H9 (cell line): ENCODE measurements at regions not wholly inside any gene's neighbourhood (a gene's known extent, or its start where the extent isn't known, plus 50 kb on each side); places are given as distances from the start of the nearest gene placed in this dataset.

Source experiments
- DNase-seq: peaks from one replicate; pipeline ENCODE4 v3.0.0-alpha.2; 2017
- H2AFZ ChIP-seq: one replicate; pipeline ENCODE4 v1.6.1; 2013; ENCODE audit warnings: mild to moderate bottlenecking, low read length, control low read depth, moderate library complexity
- H2AK5ac ChIP-seq: 2 replicates; pipeline ENCODE4 v1.6.1; 2013; ENCODE audit warnings: low read length, control low read depth, mixed read lengths; ENCODE audit not compliant: insufficient read length
- H2BK120ac ChIP-seq: one replicate; pipeline ENCODE4 v1.6.1; 2013; ENCODE audit warnings: low read depth, mild to moderate bottlenecking, low read length, control low read depth, inconsistent platforms; ENCODE audit not compliant: poor library complexity, severe bottlenecking
- H2BK12ac ChIP-seq: 2 replicates; pipeline ENCODE4 v1.6.1; 2013; ENCODE audit warnings: low read length, control low read depth, mixed read lengths, low read depth; ENCODE audit not compliant: insufficient read length
- H2BK15ac ChIP-seq: 2 replicates; pipeline ENCODE4 v1.6.1; 2013; ENCODE audit warnings: low read depth, low read length, control low read depth
- H2BK20ac ChIP-seq: one replicate; pipeline ENCODE4 v1.6.1; 2013; ENCODE audit warnings: low read depth, mild to moderate bottlenecking, low read length, control low read depth, inconsistent platforms; ENCODE audit not compliant: poor library complexity, severe bottlenecking
- H2BK5ac ChIP-seq: 2 replicates; pipeline ENCODE4 v1.6.1; 2013; ENCODE audit warnings: low read length, control low read depth, mixed read lengths; ENCODE audit not compliant: insufficient read length
- H3K14ac ChIP-seq: 2 replicates; pipeline ENCODE4 v1.6.1; 2013; ENCODE audit warnings: low read length, control low read depth; ENCODE audit not compliant: insufficient read depth
- H3K18ac ChIP-seq: 2 replicates; pipeline ENCODE4 v1.6.1; 2013; ENCODE audit warnings: low read depth, mild to moderate bottlenecking, mixed read lengths, low read length, control low read depth; ENCODE audit not compliant: insufficient read length
- H3K23ac ChIP-seq: 2 replicates; pipeline ENCODE4 v1.6.1; 2013; ENCODE audit warnings: low read length, control low read depth, mixed read lengths, low read depth; ENCODE audit not compliant: insufficient read length
- H3K23me2 ChIP-seq: 2 replicates; pipeline ENCODE4 v1.6.1; 2013; ENCODE audit warnings: low read depth, mild to moderate bottlenecking, mixed read lengths, low read length, control low read depth; ENCODE audit not compliant: insufficient read length, poor library complexity, severe bottlenecking
- H3K27ac ChIP-seq: 2 replicates; pipeline ENCODE4 v1.5.1; 2013; ENCODE audit warnings: low read length, control low read depth, mixed read lengths, low read depth; ENCODE audit not compliant: insufficient read length
- H3K27me3 ChIP-seq: 2 replicates; pipeline ENCODE4 v1.6.1; 2013; ENCODE audit warnings: low read length, control low read depth, inconsistent platforms; ENCODE audit not compliant: insufficient read depth
- H3K4ac ChIP-seq: 2 replicates; pipeline ENCODE4 v1.6.1; 2013; ENCODE audit warnings: low read depth, mild to moderate bottlenecking, control low read depth, inconsistent platforms, low read length, moderate library complexity
- H3K4me1 ChIP-seq: 2 replicates; pipeline ENCODE4 v1.6.1; 2013; ENCODE audit warnings: low read length, control low read depth, inconsistent platforms; ENCODE audit not compliant: insufficient read depth
- H3K4me2 ChIP-seq: 2 replicates; pipeline ENCODE4 v1.6.1; 2013; ENCODE audit warnings: low read length, control low read depth, mixed read lengths; ENCODE audit not compliant: insufficient read length, insufficient read depth
- H3K56ac ChIP-seq: 2 replicates; pipeline ENCODE4 v1.6.1; 2013; ENCODE audit warnings: low read depth, mild to moderate bottlenecking, mixed read lengths, low read length, control low read depth; ENCODE audit not compliant: insufficient read length
- H3K79me1 ChIP-seq: 2 replicates; pipeline ENCODE4 v1.6.1; 2013; ENCODE audit warnings: low read depth, mild to moderate bottlenecking, moderate library complexity, low read length, control low read depth, inconsistent platforms; ENCODE audit not compliant: insufficient read depth, poor library complexity, severe bottlenecking
- H3K79me2 ChIP-seq: 2 replicates; pipeline ENCODE4 v1.6.1; 2013; ENCODE audit warnings: low read length, control low read depth, inconsistent platforms; ENCODE audit not compliant: insufficient read depth
- H3K9ac ChIP-seq: 2 replicates; pipeline ENCODE4 v1.6.1; 2013; ENCODE audit warnings: low read length, control low read depth, mixed read lengths; ENCODE audit not compliant: insufficient read length; ENCODE audit errors: extremely low read depth
- H3K9me3 ChIP-seq: one replicate; pipeline ENCODE4 v1.6.1; 2013; ENCODE audit warnings: low read depth, low read length, inconsistent platforms; ENCODE audit not compliant: control insufficient read depth
- H3T11ph ChIP-seq: one replicate; pipeline ENCODE4 v1.6.1; 2013; ENCODE audit warnings: mild to moderate bottlenecking, low read length, control low read depth, inconsistent platforms
- H4K20me1 ChIP-seq: one replicate; pipeline ENCODE4 v1.6.1; 2013; ENCODE audit not compliant: control insufficient read depth, insufficient read length, insufficient read depth
- H4K5ac ChIP-seq: 2 replicates; pipeline ENCODE4 v1.6.1; 2013; ENCODE audit warnings: low read depth, mild to moderate bottlenecking, mixed read lengths, low read length, control low read depth; ENCODE audit not compliant: insufficient read length
- H4K8ac ChIP-seq: replicated peaks from 2 replicates; pipeline ENCODE4 v1.6.1; 2013; ENCODE audit warnings: low read length, control low read depth, mixed read lengths, low read depth; ENCODE audit not compliant: insufficient read length
- H4K91ac ChIP-seq: 2 replicates; pipeline ENCODE4 v1.6.1; 2013; ENCODE audit warnings: low read depth, mild to moderate bottlenecking, moderate library complexity, mixed read lengths, low read length, control low read depth; ENCODE audit not compliant: insufficient read length
- H3K27ac Mint-ChIP-seq, 3 experiments: 2 replicates in 2 of 3; 3 replicates in 1 of 3; pipeline ENCODE4 v1.8.0; 2020 to 2021; ENCODE audit warnings: mixed read lengths in 3 of 3, mild to moderate bottlenecking in 1 of 3, moderate library complexity in 1 of 3
- H3K27me3 Mint-ChIP-seq: 2 replicates; pipeline ENCODE4 v1.8.0; 2021; ENCODE audit warnings: low read depth, mild to moderate bottlenecking, moderate library complexity, mixed read lengths
- H3K36me3 Mint-ChIP-seq, 3 experiments: 2 replicates in 2 of 3; 3 replicates in 1 of 3; pipeline ENCODE4 v1.8.0; 2020 to 2021; ENCODE audit warnings: low read depth in 3 of 3, mixed read lengths in 3 of 3; ENCODE audit not compliant: insufficient read depth in 1 of 3
- H3K4me1 Mint-ChIP-seq, 2 experiments: 2 replicates each; pipeline ENCODE4 v1.8.0; 2020; ENCODE audit warnings: mixed read lengths in 2 of 2
- H3K4me3 Mint-ChIP-seq, 2 experiments: 2 replicates in 1 of 2; 3 replicates in 1 of 2; pipeline ENCODE4 v1.8.0; 2020 to 2021; ENCODE audit warnings: mild to moderate bottlenecking in 2 of 2, mixed read lengths in 2 of 2, moderate library complexity in 1 of 2
- H3K9me3 Mint-ChIP-seq, 2 experiments: 2 replicates in 1 of 2; 3 replicates in 1 of 2; pipeline ENCODE4 v1.8.0; 2020; ENCODE audit warnings: mild to moderate bottlenecking in 2 of 2, mixed read lengths in 2 of 2, moderate library complexity in 1 of 2
- CTCF ChIP-seq: fragments of 200-600 bp; sonication (generic); conservative IDR thresholded peaks from 3 replicates; pipeline ENCODE4 v1.8.0; 2021; ENCODE audit warnings: antibody characterized with exemption, mild to moderate bottlenecking
- WGBS: extraction: QIAGEN DNeasy Blood & Tissue Kit; methylation state at CpG from one replicate; pipeline ENCODE4 v1.1.7; 2013; ENCODE audit warnings: missing lambda C conversion rate, low lambda C conversion rate, mixed read lengths; ENCODE audit not compliant: insufficient read length; ENCODE audit errors: extremely low coverage; 5-methylcytosine and 5-hydroxymethylcytosine counted together

- Histone ChIP-seq H4K5ac (no peak overlapping the region), H3K9ac (no peak overlapping the region), H2BK120ac (no peak overlapping the region), H3K23me2 (no peaks in the 10 kb centered on the region), H3K23ac (no peak overlapping the region), H3K79me1 (no peaks in the 10 kb centered on the region), H2BK15ac (no peak overlapping the region), H3K4me2 (no peak overlapping the region), H3K4me1 (no peaks in the 10 kb centered on the region), H3K56ac (no peak overlapping the region), H2BK20ac (no peak overlapping the region), H2BK5ac (no peak overlapping the region), H3K14ac (no peak overlapping the region), H3K4ac (no peak overlapping the region), H2BK12ac (no peak overlapping the region), H3K27ac (no peak overlapping the region), H3K79me2 (no peaks in the 10 kb centered on the region), H3K9me3 (no peaks in the 10 kb centered on the region), H3K18ac (no peak overlapping the region), H4K8ac (no peak overlapping the region), H4K20me1 (no peaks in the 10 kb centered on the region), H4K91ac (no peak overlapping the region), H3K27me3 (no peaks in the 10 kb centered on the region), H3T11ph (no peak overlapping the region), H2AFZ (no peak overlapping the region), H2AK5ac (no peak overlapping the region)
- no CpG with 5 or more reads among the region's 2 CpGs for WGBS
- H3K36me3 Mint-ChIP-seq, result peaks cover 0 to 12% (median 5%) of the 10 kb centered on the region in 3 experiments; a peak in 3 of 7 replicates
- DNase-seq, result no peak
- peaks cover 9 to 17% of the 10 kb centered on the region in 2 experiments for H3K9me3 Mint-ChIP-seq
- no peak for TF ChIP-seq CTCF
- H3K4me1 Mint-ChIP-seq, result no peaks in the 10 kb centered on the region
- H3K4me3 Mint-ChIP-seq, result no peak overlapping the region
- no peak overlapping the region for H3K27ac Mint-ChIP-seq
- H3K27me3 Mint-ChIP-seq, result no peaks in the 10 kb centered on the region; the same call in 1 of the 2 replicates
These were observed 117.8 kb upstream of the NRXN1 start for GRCh38 chr2:51149725-51150124.
